ENCODE measurements at regions not wholly inside any gene's neighbourhood (a gene's known extent, or its start where the extent isn't known, plus 50 kb on each side); places are given as distances from the start of the nearest gene placed in this dataset.

GRCh38 chr14:76947838-76948184, 80.7 kb downstream of the IRF2BPL start:
- Mint-ChIP-seq H3K27me3 (no peaks in the 10 kb centered on the region), H3K27ac (no peak overlapping the region), H3K36me3 (ENCODE audit: low read depth) (no peaks in the 10 kb centered on the region), H3K4me1 (peaks cover 50% of the 10 kb centered on the region), H3K9me3 (no peaks in the 10 kb centered on the region), H3K4me3 (no peak overlapping the region)
- DNase-seq = no peak
- ChIA-PET POLR2A (interaction anchor here (0.9 to 2.0 kb wide), 8 partner anchors 8 to 121 kb away, joined by 3 to 18 read pairs (median 6); no protein-coding TSS in a partner anchor), CTCF (interaction anchor here (0.6 to 2.5 kb wide), 21 partner anchors 8 to 147 kb away, joined by 3 to 18 read pairs (median 4); no protein-coding TSS in a partner anchor)

- Mint-ChIP-seq H3K27me3 (no peaks in the 10 kb centered on the region), H3K9me3 (no peaks in the 10 kb centered on the region), H3K27ac (peak overlapping the region; percentile 54), H3K4me3 (no peak overlapping the region), H3K4me1 (peaks cover 53% of the 10 kb centered on the region), H3K36me3 (ENCODE audit: low read depth) (no peaks in the 10 kb centered on the region)
- POLR2A ChIA-PET = interaction anchor here (0.9 to 2.0 kb wide), 8 partner anchors 9 to 122 kb away, joined by 3 to 18 read pairs (median 6); no protein-coding TSS in a partner anchor
- CTCF ChIA-PET = interaction anchor here (0.6 to 2.5 kb wide), 22 partner anchors 9 to 147 kb away, joined by 3 to 18 read pairs (median 4); no protein-coding TSS in a partner anchor
- DNase-seq = peak; percentile 82
Measured at GRCh38 chr14:76947078-76947837, 81.2 kb downstream of the IRF2BPL start.

DNA sequence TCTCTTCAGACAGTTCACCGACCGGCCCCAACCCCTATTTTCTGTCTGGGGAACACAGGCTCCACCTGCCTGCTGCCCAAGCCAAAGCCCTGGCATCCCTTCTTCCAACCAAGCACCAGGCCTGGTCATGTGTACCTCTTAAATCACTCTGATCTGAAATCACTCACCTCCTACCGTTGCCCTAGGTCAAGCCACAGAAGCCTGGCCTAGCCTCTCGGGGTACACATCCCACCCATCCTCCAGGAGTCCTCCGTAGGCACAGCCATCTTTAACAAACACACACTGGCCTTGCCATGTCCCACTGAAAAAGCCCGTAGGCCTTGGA, 81.8 kb downstream of the IRF2BPL start:
- Mint-ChIP-seq H3K4me3 (no peak overlapping the region), H3K36me3 (ENCODE audit: low read depth) (no peaks in the 10 kb centered on the region), H3K27me3 (no peaks in the 10 kb centered on the region), H3K4me1 (peaks cover 54% of the 10 kb centered on the region), H3K9me3 (no peaks in the 10 kb centered on the region), H3K27ac (peak overlapping the region; percentile 54)
- DNase-seq = no peak
- POLR2A ChIA-PET = interaction anchor here (1.1 to 2.0 kb wide), 6 partner anchors 9 to 122 kb away, joined by 4 to 18 read pairs (median 6); no protein-coding TSS in a partner anchor
- CTCF ChIA-PET = interaction anchor here (0.7 to 2.5 kb wide), 16 partner anchors 9 to 123 kb away, joined by 3 to 18 read pairs (median 4); no protein-coding TSS in a partner anchor

- no peaks in the 10 kb centered on the region for H3K27me3 Mint-ChIP-seq
- peaks cover 29% of the 10 kb centered on the region for H3K4me1 Mint-ChIP-seq
- DNase-seq = no peak
- no peaks in the 10 kb centered on the region for H3K36me3 Mint-ChIP-seq (ENCODE audit: low read depth)
- CTCF ChIA-PET = interaction anchor here (1.3 to 1.9 kb wide), 6 partner anchors 10 to 116 kb away, joined by 3 to 9 read pairs (median 4); no protein-coding TSS in a partner anchor
- no peak overlapping the region for H3K4me3 Mint-ChIP-seq
- no peak overlapping the region for H3K27ac Mint-ChIP-seq
- POLR2A ChIA-PET = interaction anchor here (0.7 to 1.5 kb wide), 6 partner anchors 10 to 118 kb away, joined by 3 to 5 read pairs (median 4); no protein-coding TSS in a partner anchor
- H3K9me3 Mint-ChIP-seq = no peaks in the 10 kb centered on the region
Measured at GRCh38 chr14:76943072-76943471, 85.4 kb downstream of the IRF2BPL start.

DNA sequence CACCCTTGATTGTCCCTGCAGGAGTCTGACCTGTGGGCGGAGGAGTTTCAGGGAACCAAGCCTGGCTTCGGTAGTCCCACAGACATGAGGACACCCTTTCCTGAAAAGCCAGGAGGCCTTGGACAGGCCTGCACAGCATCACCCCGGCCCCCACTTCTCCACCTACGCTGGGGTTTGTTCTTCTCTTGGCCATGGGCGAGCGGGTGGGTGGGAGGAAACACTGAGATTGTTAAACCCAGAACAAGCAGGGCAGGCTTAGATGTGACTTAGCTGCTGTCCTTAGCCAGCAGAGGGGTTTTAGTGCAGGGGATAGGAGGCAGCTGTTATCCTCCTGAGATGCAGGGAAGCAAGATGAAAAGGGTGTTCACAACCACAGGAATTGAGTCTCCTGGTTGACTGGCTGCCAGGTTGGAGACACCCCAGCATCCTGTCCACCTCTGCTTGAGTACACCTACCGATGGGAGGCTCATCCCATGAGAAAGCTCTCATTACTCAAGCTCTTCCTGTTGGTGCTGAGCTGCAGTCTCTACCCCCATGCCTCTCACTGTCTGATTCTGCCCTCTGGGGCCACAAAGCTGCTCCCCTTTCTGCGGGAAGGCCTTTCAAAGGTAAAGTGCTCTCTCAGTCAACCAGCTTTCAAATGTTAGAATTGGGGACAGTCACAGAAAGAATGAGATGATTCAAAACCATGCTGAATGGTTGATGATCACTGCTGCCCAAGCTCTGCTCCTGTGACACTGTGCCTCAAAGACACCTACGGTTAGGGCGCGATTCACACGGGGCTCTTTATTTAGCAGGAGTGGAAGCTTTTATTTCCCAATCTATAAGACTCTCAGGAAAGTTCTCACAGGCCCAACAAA, 86.3 kb downstream of the IRF2BPL start:
- no peak overlapping the region for H3K4me3 Mint-ChIP-seq
- no peaks in the 10 kb centered on the region for H3K36me3 Mint-ChIP-seq (ENCODE audit: low read depth)
- no peaks in the 10 kb centered on the region for H3K9me3 Mint-ChIP-seq
- ChIA-PET POLR2A (interaction anchor here (1.2 to 1.5 kb wide), 4 partner anchors 12 to 92 kb away, joined by 3 to 5 read pairs (median 4); no protein-coding TSS in a partner anchor), CTCF (interaction anchor here (0.9 to 1.9 kb wide), 7 partner anchors 11 to 128 kb away, joined by 3 to 9 read pairs (median 4); no protein-coding TSS in a partner anchor)
- peaks cover 20% of the 10 kb centered on the region for H3K4me1 Mint-ChIP-seq
- H3K27me3 Mint-ChIP-seq = no peaks in the 10 kb centered on the region
- DNase-seq = no peak
- no peak overlapping the region for H3K27ac Mint-ChIP-seq

GRCh38 chr14:76941544-76941943, 87.0 kb downstream of the IRF2BPL start:
- no peaks in the 10 kb centered on the region for H3K36me3 Mint-ChIP-seq (ENCODE audit: low read depth)
- no peak overlapping the region for H3K27ac Mint-ChIP-seq
- no peaks in the 10 kb centered on the region for H3K27me3 Mint-ChIP-seq
- H3K4me3 Mint-ChIP-seq = no peak overlapping the region
- CTCF ChIA-PET = interaction anchor here (0.9 to 1.3 kb wide), 2 partner anchors 127 to 129 kb away, joined by 3 to 4 read pairs; no protein-coding TSS in a partner anchor
- POLR2A ChIA-PET = interaction anchor here (1.0 kb wide), 1 partner anchor 12 kb away, joined by 4 read pairs; no protein-coding TSS in a partner anchor
- no peaks in the 10 kb centered on the region for H3K9me3 Mint-ChIP-seq
- peaks cover 14% of the 10 kb centered on the region for H3K4me1 Mint-ChIP-seq
- DNase-seq = no peak

- Mint-ChIP-seq H3K36me3 (ENCODE audit: low read depth) (no peaks in the 10 kb centered on the region), H3K9me3 (no peaks in the 10 kb centered on the region), H3K27me3 (no peaks in the 10 kb centered on the region), H3K4me3 (no peak overlapping the region), H3K27ac (no peak overlapping the region), H3K4me1 (peaks cover 10% of the 10 kb centered on the region)
- ChIA-PET CTCF (interaction anchor here (1.2 kb wide), 1 partner anchor 27 kb away, joined by 3 read pairs; no protein-coding TSS in a partner anchor), POLR2A (interaction anchor here (0.9 to 1.0 kb wide), 2 partner anchors 10 to 13 kb away, joined by 3 to 4 read pairs; no protein-coding TSS in a partner anchor)
- no peak for DNase-seq
Measured at GRCh38 chr14:76940021-76940760, 88.3 kb downstream of the IRF2BPL start.

GRCh38 chr14:76939015-76939742, 89.3 kb downstream of the IRF2BPL start:
- no peaks in the 10 kb centered on the region for H3K9me3 Mint-ChIP-seq
- peaks cover 10% of the 10 kb centered on the region for H3K4me1 Mint-ChIP-seq
- DNase-seq = no peak
- ChIA-PET CTCF (interaction anchor here (1.2 kb wide), 1 partner anchor 26 kb away, joined by 3 read pairs; no protein-coding TSS in a partner anchor), POLR2A (interaction anchor here (0.9 to 1.2 kb wide), 2 partner anchors 9 to 14 kb away, joined by 3 read pairs; no protein-coding TSS in a partner anchor)
- H3K36me3 Mint-ChIP-seq (ENCODE audit: low read depth) = no peaks in the 10 kb centered on the region
- no peak overlapping the region for H3K27ac Mint-ChIP-seq
- no peaks in the 10 kb centered on the region for H3K27me3 Mint-ChIP-seq
- H3K4me3 Mint-ChIP-seq = no peak overlapping the region

- ChIA-PET POLR2A (interaction anchor here (1.2 kb wide), 1 partner anchor 8 kb away, joined by 3 read pairs; no protein-coding TSS in a partner anchor), CTCF (no interaction called here)
- H3K9me3 Mint-ChIP-seq = no peaks in the 10 kb centered on the region
- no peak overlapping the region for H3K27ac Mint-ChIP-seq
- H3K27me3 Mint-ChIP-seq = no peaks in the 10 kb centered on the region
- H3K4me3 Mint-ChIP-seq = no peak overlapping the region
- DNase-seq = no peak
- peaks cover 11% of the 10 kb centered on the region for H3K4me1 Mint-ChIP-seq
- no peaks in the 10 kb centered on the region for H3K36me3 Mint-ChIP-seq (ENCODE audit: low read depth)
Measured at GRCh38 chr14:76938092-76938500, 90.4 kb downstream of the IRF2BPL start.

- CTCF ChIA-PET = interaction anchor here (1.0 to 1.9 kb wide), 5 partner anchors 10 to 64 kb away, joined by 3 to 8 read pairs (median 4); no protein-coding TSS in a partner anchor
- Mint-ChIP-seq H3K9me3 (no peaks in the 10 kb centered on the region), H3K27ac (no peak overlapping the region), H3K4me1 (peaks cover 9% of the 10 kb centered on the region), H3K4me3 (no peak overlapping the region), H3K27me3 (no peaks in the 10 kb centered on the region), H3K36me3 (ENCODE audit: low read depth) (no peaks in the 10 kb centered on the region)
- POLR2A ChIA-PET = interaction anchor here (1.0 to 1.2 kb wide), 3 partner anchors 7 to 20 kb away, joined by 3 to 4 read pairs (median 3); no protein-coding TSS in a partner anchor
- DNase-seq = no peak
Measured at GRCh38 chr14:76937181-76938091, 91.1 kb downstream of the IRF2BPL start.

All from activated CD4-positive, alpha-beta memory T cell treated with anti-CD3 and anti-CD28 coated beads, Interleukin-2, amount 10 ng/mL, durations not matched to agents 7 days and 5 days (primary cell).